Mesendoderm (in vitro differentiated cells): ENCODE measurements at regions not wholly inside any gene's neighbourhood (a gene's known extent, or its start where the extent isn't known, plus 50 kb on each side); places are given as distances from the start of the nearest gene placed in this dataset.

Experiments
- DNase-seq: peaks from one replicate; pipeline ENCODE4 v3.0.0; 2013
- H2AK5ac ChIP-seq: 2 replicates; pipeline ENCODE4 v1.6.1; 2013; ENCODE audit warnings: low read length, inconsistent platforms
- H2BK120ac ChIP-seq: 2 replicates; pipeline ENCODE4 v1.6.1; 2013; ENCODE audit warnings: low read depth, mild to moderate bottlenecking, low read length, moderate library complexity, mixed read lengths
- H2BK15ac ChIP-seq: replicated peaks from 2 replicates; pipeline ENCODE4 v1.6.1; 2013; ENCODE audit warnings: low read depth, mild to moderate bottlenecking, moderate library complexity
- H2BK5ac ChIP-seq: 2 replicates; pipeline ENCODE4 v1.6.1; 2013; ENCODE audit warnings: low read length, inconsistent platforms
- H3K18ac ChIP-seq: 2 replicates; pipeline ENCODE4 v1.6.1; 2013; ENCODE audit warnings: mild to moderate bottlenecking, low read length, mixed read lengths
- H3K23ac ChIP-seq: one replicate; pipeline ENCODE4 v1.6.1; 2013; ENCODE audit warnings: low read length
- H3K27ac ChIP-seq: 2 replicates; pipeline ENCODE4 v1.5.1; 2013; ENCODE audit warnings: low read depth, mild to moderate bottlenecking, inconsistent platforms, low read length, moderate library complexity
- H3K27me3 ChIP-seq: 2 replicates; pipeline ENCODE4 v1.6.1; 2013; ENCODE audit warnings: low read length, control low read depth, mild to moderate bottlenecking, inconsistent platforms; ENCODE audit not compliant: insufficient read depth, poor library complexity
- H3K36me3 ChIP-seq: 2 replicates; pipeline ENCODE4 v1.6.1; 2013; ENCODE audit warnings: low read length, inconsistent platforms; ENCODE audit not compliant: control insufficient read depth, insufficient read depth
- H3K4ac ChIP-seq: one replicate; pipeline ENCODE4 v1.6.1; 2013; ENCODE audit warnings: low read depth, mild to moderate bottlenecking, low read length, moderate library complexity
- H3K4me1 ChIP-seq: 2 replicates; pipeline ENCODE4 v1.6.1; 2013; ENCODE audit warnings: low read depth, low read length, inconsistent platforms; ENCODE audit not compliant: control insufficient read depth
- H3K4me2 ChIP-seq: 2 replicates; pipeline ENCODE4 v1.6.1; 2013; ENCODE audit warnings: low read length
- H3K4me3 ChIP-seq: 2 replicates; pipeline ENCODE4 v1.5.1; 2013; ENCODE audit warnings: mild to moderate bottlenecking, low read length
- H3K56ac ChIP-seq: one replicate; pipeline ENCODE4 v1.6.1; 2013; ENCODE audit warnings: low read length
- H3K79me1 ChIP-seq: 2 replicates; pipeline ENCODE4 v1.6.1; 2013; ENCODE audit warnings: low read length, inconsistent platforms
- H3K79me2 ChIP-seq: 2 replicates; pipeline ENCODE4 v1.6.1; 2013; ENCODE audit warnings: mild to moderate bottlenecking, low read length; ENCODE audit not compliant: control insufficient read depth, insufficient read depth
- H3K9ac ChIP-seq: 2 replicates; pipeline ENCODE4 v1.6.1; 2013; ENCODE audit warnings: low read length, inconsistent platforms
- H4K5ac ChIP-seq: one replicate; pipeline ENCODE4 v1.6.1; 2013; ENCODE audit warnings: low read length
- H4K8ac ChIP-seq: one replicate; pipeline ENCODE4 v1.6.1; 2013; ENCODE audit warnings: low read depth, mild to moderate bottlenecking, control low read depth, low read length, moderate library complexity
- WGBS: extraction: QIAGEN DNeasy Blood & Tissue Kit; methylation state at CpG from one replicate; pipeline ENCODE4 v1.1.7; 2013; ENCODE audit warnings: low lambda C conversion rate, missing lambda C conversion rate; ENCODE audit not compliant: insufficient coverage; ENCODE audit errors: extremely low coverage; 5-methylcytosine and 5-hydroxymethylcytosine counted together

- Histone ChIP-seq H2BK5ac (no peak overlapping the region), H3K27ac (no peak overlapping the region), H2BK15ac (no peak overlapping the region), H3K4me1 (no peaks in the 10 kb centered on the region), H3K36me3 (no peaks in the 10 kb centered on the region), H4K8ac (no peak overlapping the region), H3K79me2 (no peaks in the 10 kb centered on the region), H4K5ac (no peak overlapping the region), H3K56ac (no peak overlapping the region), H3K27me3 (no peaks in the 10 kb centered on the region), H3K79me1 (no peaks in the 10 kb centered on the region), H3K4me3 (no peak overlapping the region), H2BK120ac (no peak overlapping the region), H3K9ac (no peak overlapping the region), H3K4ac (no peak overlapping the region), H3K4me2 (no peak overlapping the region), H3K18ac (no peak overlapping the region), H2AK5ac (no peak overlapping the region), H3K23ac (no peak overlapping the region)
- WGBS: no CpG with 5 or more reads among the region's 3 CpGs
- no peak for DNase-seq
These were observed 467.1 kb upstream of the THBS1 start for GRCh38 chr15:39113741-39114140.

GRCh38 chr15:39114690-39115378 is 466.0 kb upstream of the THBS1 start:
- Histone ChIP-seq H3K4me1 (no peaks in the 10 kb centered on the region), H2AK5ac (no peak overlapping the region), H2BK120ac (no peak overlapping the region), H3K4me2 (no peak overlapping the region), H3K18ac (no peak overlapping the region), H3K4me3 (no peak overlapping the region), H3K9ac (no peak overlapping the region), H4K5ac (no peak overlapping the region), H2BK15ac (no peak overlapping the region), H3K4ac (no peak overlapping the region), H3K23ac (no peak overlapping the region), H3K36me3 (no peaks in the 10 kb centered on the region), H2BK5ac (no peak overlapping the region), H3K79me1 (no peaks in the 10 kb centered on the region), H4K8ac (no peak overlapping the region), H3K27ac (no peak overlapping the region), H3K79me2 (no peaks in the 10 kb centered on the region), H3K56ac (no peak overlapping the region), H3K27me3 (no peaks in the 10 kb centered on the region)
- WGBS: no CpG with 5 or more reads among the region's 1 CpG
- DNase-seq: no peak

GRCh38 chr15:39115379-39116057 is 465.4 kb upstream of the THBS1 start:
- Histone ChIP-seq H2AK5ac (no peak overlapping the region), H4K5ac (no peak overlapping the region), H3K9ac (no peak overlapping the region), H3K23ac (no peak overlapping the region), H2BK5ac (no peak overlapping the region), H4K8ac (no peak overlapping the region), H3K27ac (no peak overlapping the region), H3K27me3 (no peaks in the 10 kb centered on the region), H3K4ac (no peak overlapping the region), H2BK120ac (no peak overlapping the region), H3K36me3 (no peaks in the 10 kb centered on the region), H3K79me2 (no peaks in the 10 kb centered on the region), H3K18ac (no peak overlapping the region), H3K79me1 (no peaks in the 10 kb centered on the region), H3K4me3 (no peak overlapping the region), H2BK15ac (no peak overlapping the region), H3K56ac (no peak overlapping the region), H3K4me1 (no peaks in the 10 kb centered on the region), H3K4me2 (no peak overlapping the region)
- no peak for DNase-seq
- no CpG with 5 or more reads among the region's 2 CpGs for WGBS

- Histone ChIP-seq H3K9ac (no peak overlapping the region), H3K79me1 (no peaks in the 10 kb centered on the region), H3K27ac (no peak overlapping the region), H3K23ac (no peak overlapping the region), H2BK15ac (no peak overlapping the region), H2BK120ac (no peak overlapping the region), H3K4ac (no peak overlapping the region), H4K5ac (no peak overlapping the region), H2AK5ac (no peak overlapping the region), H3K4me1 (no peaks in the 10 kb centered on the region), H4K8ac (no peak overlapping the region), H3K36me3 (no peaks in the 10 kb centered on the region), H3K27me3 (no peaks in the 10 kb centered on the region), H3K18ac (no peak overlapping the region), H3K4me2 (no peak overlapping the region), H3K4me3 (no peak overlapping the region), H3K79me2 (no peaks in the 10 kb centered on the region), H2BK5ac (no peak overlapping the region), H3K56ac (no peak overlapping the region)
- WGBS: no CpG with 5 or more reads among the region's 2 CpGs
- no peak for DNase-seq
These were observed 462.4 kb upstream of the THBS1 start for GRCh38 chr15:39118510-39118909.

GRCh38 chr15:39124155-39124552 is 456.7 kb upstream of the THBS1 start:
- Histone ChIP-seq H2BK15ac (no peak overlapping the region), H3K56ac (no peak overlapping the region), H3K9ac (no peak overlapping the region), H3K36me3 (no peaks in the 10 kb centered on the region), H2BK5ac (no peak overlapping the region), H3K23ac (no peak overlapping the region), H3K4me1 (no peaks in the 10 kb centered on the region), H3K79me1 (no peaks in the 10 kb centered on the region), H3K27me3 (no peaks in the 10 kb centered on the region), H3K27ac (no peak overlapping the region), H2AK5ac (no peak overlapping the region), H3K4me2 (no peak overlapping the region), H3K79me2 (no peaks in the 10 kb centered on the region), H3K4ac (no peak overlapping the region), H4K8ac (no peak overlapping the region), H2BK120ac (no peak overlapping the region), H4K5ac (no peak overlapping the region), H3K4me3 (no peak overlapping the region), H3K18ac (no peak overlapping the region)
- DNase-seq: no peak
- no CpG with 5 or more reads among the region's 7 CpGs for WGBS
